Coronary artery (tissue), 2 donors: ENCODE measurements at regions not wholly inside any gene's neighbourhood (a gene's known extent, or its start where the extent isn't known, plus 50 kb on each side); places are given as distances from the start of the nearest gene placed in this dataset.

Source experiments
- DNase-seq: peaks from one replicate; pipeline ENCODE4 v3.0.0-alpha.2; 2017; ENCODE audit warnings: low spot score
- H3K27ac ChIP-seq, 2 donors: fragments of 200-600 bp; sonication (generic); one replicate each; pipeline ENCODE4 v1.5.1; 2016 to 2019
- H3K4me3 ChIP-seq: fragments of 200-600 bp; sonication (generic); 2 replicates; pipeline ENCODE4 v1.5.1; 2016; ENCODE audit warnings: mild to moderate bottlenecking, moderate library complexity
- TF ChIP-seq, protein P1 (sequence below): fragments of 200-600 bp; sonication (generic); IDR thresholded peaks from one replicate; pipeline ENCODE4 v1.5.1; 2019; ENCODE audit warnings: antibody characterized with exemption

DNA sequence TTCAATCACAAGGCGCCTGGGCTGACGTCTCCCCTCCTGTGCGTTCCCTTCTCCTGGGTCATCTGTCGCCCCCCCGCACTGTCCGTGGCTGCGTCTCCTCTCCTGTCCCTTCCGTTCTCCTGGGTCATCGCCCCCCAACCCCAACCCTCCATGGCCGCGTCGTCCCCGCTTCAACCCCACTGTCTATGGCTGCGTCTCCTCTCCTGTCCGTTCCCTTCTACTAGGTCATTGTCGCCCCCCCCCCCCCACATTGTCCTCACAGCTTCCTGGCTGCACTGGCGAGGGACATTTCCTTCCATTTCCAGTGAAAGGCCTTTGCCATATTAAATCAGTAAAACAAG lies 118.9 kb downstream of the TMEM18 start:
- DNase-seq: peak; percentile 58
- TF ChIP-seq, protein P1, sequence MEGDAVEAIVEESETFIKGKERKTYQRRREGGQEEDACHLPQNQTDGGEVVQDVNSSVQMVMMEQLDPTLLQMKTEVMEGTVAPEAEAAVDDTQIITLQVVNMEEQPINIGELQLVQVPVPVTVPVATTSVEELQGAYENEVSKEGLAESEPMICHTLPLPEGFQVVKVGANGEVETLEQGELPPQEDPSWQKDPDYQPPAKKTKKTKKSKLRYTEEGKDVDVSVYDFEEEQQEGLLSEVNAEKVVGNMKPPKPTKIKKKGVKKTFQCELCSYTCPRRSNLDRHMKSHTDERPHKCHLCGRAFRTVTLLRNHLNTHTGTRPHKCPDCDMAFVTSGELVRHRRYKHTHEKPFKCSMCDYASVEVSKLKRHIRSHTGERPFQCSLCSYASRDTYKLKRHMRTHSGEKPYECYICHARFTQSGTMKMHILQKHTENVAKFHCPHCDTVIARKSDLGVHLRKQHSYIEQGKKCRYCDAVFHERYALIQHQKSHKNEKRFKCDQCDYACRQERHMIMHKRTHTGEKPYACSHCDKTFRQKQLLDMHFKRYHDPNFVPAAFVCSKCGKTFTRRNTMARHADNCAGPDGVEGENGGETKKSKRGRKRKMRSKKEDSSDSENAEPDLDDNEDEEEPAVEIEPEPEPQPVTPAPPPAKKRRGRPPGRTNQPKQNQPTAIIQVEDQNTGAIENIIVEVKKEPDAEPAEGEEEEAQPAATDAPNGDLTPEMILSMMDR: no peak
- H3K27ac ChIP-seq: no peak overlapping the region
- peak overlapping the region; percentile 28 for H3K4me3 ChIP-seq

DNA sequence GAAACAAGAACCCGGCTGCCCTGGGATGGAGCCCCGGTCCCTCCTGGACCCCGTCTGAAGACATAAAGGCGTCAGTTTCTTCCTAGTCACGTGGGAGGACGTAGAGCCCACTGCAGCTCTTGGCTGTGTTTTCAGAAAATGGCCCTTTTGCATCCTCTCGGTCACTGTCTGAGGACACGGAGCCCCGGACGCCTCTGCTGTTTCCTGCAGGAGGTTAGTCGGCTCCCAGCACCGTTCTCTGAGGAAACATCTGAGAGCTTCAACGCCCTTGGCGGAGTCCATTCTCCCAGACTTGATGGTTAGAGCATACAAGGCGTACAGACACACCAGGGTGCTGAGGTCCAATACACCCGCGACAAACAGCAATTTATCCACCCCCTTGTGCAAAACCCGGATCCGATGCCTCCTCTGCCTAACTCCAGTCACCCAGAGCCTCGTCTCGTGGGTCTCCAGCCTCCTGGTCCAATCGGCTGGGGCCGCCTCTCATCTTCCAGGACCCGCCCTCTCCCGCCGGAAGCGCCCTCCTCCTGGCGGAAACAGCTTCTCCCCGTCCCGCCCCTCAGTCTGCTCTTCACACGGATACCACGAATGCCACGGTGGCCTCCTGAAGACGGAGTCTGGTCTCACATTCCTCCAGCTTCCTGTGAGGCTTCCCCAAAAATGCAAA lies 119.4 kb downstream of the TMEM18 start:
- DNase-seq: no peak
- TF ChIP-seq, protein P1: no peak
- Histone ChIP-seq H3K27ac (no peak overlapping the region), H3K4me3 (peak overlapping the region; percentile 28)

DNA sequence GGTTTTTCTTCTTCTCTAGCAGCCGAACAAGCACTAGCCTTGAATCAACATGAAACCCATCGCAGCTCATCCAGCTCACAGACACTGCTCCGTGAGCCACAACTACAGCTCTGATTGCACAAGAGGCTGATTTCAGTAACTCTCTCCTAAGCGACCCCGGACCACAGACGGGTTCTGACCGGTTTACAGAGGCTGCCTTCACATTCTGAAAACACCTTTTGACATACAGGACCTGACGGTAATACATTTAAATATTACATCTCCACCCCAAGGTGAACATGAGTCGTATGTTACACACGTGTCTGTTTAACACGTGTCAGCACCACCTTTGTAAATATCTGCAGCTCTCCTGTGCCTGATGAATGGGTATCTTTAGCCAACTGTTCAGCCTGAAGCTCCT lies 120.7 kb downstream of the TMEM18 start:
- DNase-seq: no peak
- H3K27ac ChIP-seq: no peak overlapping the region
- TF ChIP-seq, protein P1: no peak
- no peak overlapping the region for H3K4me3 ChIP-seq

DNA sequence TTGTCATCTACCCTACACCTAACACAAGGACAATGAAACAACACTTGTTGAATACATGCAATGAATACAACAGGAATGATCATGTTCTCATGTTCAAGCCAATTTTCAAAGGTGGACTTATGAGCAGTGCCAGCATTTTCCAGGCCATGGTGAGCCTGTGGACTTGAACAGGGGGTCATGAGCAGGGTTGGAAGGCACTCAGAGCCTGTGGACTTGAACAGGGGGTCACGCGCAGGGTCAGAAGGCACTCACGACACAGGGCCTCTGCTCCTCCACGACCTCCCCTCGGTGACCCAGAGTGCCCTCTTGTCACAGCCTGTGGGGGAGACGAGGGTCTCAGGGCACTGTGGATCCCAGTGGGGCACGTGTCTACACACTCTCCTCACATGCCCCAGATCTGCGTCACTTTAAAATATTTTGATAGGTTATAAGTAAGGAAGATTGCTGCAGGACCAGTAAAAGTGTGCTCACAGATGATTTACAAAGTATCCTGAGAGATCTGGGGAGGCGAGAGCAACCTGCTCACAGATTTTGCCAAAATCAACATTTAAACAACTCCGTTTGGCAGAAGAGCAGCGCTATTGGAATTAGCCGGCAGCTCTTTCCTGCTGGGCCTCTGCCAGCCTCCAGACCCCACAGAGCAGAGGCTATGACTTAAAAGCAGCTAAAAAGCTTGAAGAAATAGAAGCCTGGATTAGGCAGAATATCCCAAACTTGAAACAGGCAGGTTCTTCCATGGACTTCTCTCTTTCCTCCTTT lies 121.9 kb downstream of the TMEM18 start:
- no peak overlapping the region for H3K27ac ChIP-seq
- no peak overlapping the region for H3K4me3 ChIP-seq
- TF ChIP-seq, protein P1: no peak
- no peak for DNase-seq

DNA sequence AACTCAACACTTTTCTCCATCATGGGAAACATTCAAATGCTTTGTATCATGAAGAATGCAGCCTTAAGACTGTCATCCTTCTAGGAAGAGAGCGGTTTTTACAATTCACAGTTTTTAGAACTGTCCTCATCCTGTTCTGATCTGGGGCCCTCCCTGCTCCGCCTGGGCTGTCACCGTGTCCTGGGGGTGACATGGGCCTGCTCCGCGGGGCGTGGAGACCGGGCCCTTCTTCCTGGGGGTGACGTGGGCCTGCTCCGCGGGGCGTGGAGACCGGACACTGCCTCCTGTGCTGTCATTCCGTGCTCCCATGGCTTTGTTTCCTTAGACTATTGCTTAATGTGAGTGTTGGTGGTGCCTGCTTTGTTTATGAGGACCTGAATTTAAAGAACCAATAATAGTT lies 122.8 kb downstream of the TMEM18 start:
- no peak for DNase-seq
- TF ChIP-seq, protein P1: no peak
- H3K4me3 ChIP-seq: no peak overlapping the region
- no peak overlapping the region for H3K27ac ChIP-seq

DNA sequence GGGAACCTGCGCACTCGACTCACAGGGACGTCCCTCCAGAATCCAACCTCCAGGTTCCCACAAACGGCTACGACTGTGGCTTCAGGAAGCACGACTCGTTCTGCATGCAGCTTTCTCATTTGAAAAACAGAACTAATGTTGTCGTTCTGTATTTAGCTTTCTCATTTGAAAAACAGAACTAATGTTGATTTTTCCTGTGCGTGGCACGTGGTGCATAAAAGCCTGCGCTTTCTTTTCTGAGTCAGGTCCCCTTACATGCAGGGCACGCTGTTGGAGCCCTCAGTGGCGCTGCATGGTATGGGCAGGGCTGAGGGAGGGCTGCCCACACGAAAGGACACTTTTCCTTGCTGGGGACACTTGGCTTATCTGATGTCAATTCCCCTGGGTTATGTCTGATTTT lies 124.3 kb downstream of the TMEM18 start:
- Histone ChIP-seq H3K4me3 (no peak overlapping the region), H3K27ac (no peak overlapping the region)
- TF ChIP-seq, protein P1: no peak
- DNase-seq: no peak

DNA sequence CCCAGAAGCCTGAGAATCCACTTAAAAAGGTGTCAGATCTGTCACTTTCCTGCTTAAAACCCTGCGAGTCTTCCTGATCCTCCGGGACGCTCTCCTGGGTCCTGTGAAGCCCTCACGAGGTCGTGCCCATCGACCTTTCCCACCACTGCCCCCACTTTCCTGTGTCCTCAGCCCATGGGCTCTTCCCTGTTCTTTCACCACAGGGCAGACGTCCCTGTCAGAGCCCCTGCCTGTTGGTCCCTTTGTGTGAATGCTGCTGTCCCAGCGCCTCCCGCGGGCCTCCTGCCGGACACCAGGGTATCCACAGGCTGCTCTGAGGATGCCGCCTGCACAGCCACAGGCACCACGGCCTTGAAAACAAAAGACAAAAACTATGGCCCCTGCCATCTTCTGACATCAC lies 125.6 kb downstream of the TMEM18 start:
- Histone ChIP-seq H3K27ac (no peak overlapping the region), H3K4me3 (no peak overlapping the region)
- TF ChIP-seq, protein P1: no peak
- DNase-seq: peak; percentile 53
